H9 (cell line): ENCODE measurements at regions not wholly inside any gene's neighbourhood (a gene's known extent, or its start where the extent isn't known, plus 50 kb on each side); places are given as distances from the start of the nearest gene placed in this dataset.

Experiments
- DNase-seq: peaks from one replicate; pipeline ENCODE4 v3.0.0-alpha.2; 2017
- H2AFZ ChIP-seq: one replicate; pipeline ENCODE4 v1.6.1; 2013; ENCODE audit warnings: mild to moderate bottlenecking, low read length, control low read depth, moderate library complexity
- H2AK5ac ChIP-seq: 2 replicates; pipeline ENCODE4 v1.6.1; 2013; ENCODE audit warnings: low read length, control low read depth, mixed read lengths; ENCODE audit not compliant: insufficient read length
- H2BK120ac ChIP-seq: one replicate; pipeline ENCODE4 v1.6.1; 2013; ENCODE audit warnings: low read depth, mild to moderate bottlenecking, low read length, control low read depth, inconsistent platforms; ENCODE audit not compliant: poor library complexity, severe bottlenecking
- H2BK12ac ChIP-seq: 2 replicates; pipeline ENCODE4 v1.6.1; 2013; ENCODE audit warnings: low read length, control low read depth, mixed read lengths, low read depth; ENCODE audit not compliant: insufficient read length
- H2BK15ac ChIP-seq: 2 replicates; pipeline ENCODE4 v1.6.1; 2013; ENCODE audit warnings: low read depth, low read length, control low read depth
- H2BK20ac ChIP-seq: one replicate; pipeline ENCODE4 v1.6.1; 2013; ENCODE audit warnings: low read depth, mild to moderate bottlenecking, low read length, control low read depth, inconsistent platforms; ENCODE audit not compliant: poor library complexity, severe bottlenecking
- H2BK5ac ChIP-seq: 2 replicates; pipeline ENCODE4 v1.6.1; 2013; ENCODE audit warnings: low read length, control low read depth, mixed read lengths; ENCODE audit not compliant: insufficient read length
- H3K14ac ChIP-seq: 2 replicates; pipeline ENCODE4 v1.6.1; 2013; ENCODE audit warnings: low read length, control low read depth; ENCODE audit not compliant: insufficient read depth
- H3K18ac ChIP-seq: 2 replicates; pipeline ENCODE4 v1.6.1; 2013; ENCODE audit warnings: low read depth, mild to moderate bottlenecking, mixed read lengths, low read length, control low read depth; ENCODE audit not compliant: insufficient read length
- H3K23ac ChIP-seq: 2 replicates; pipeline ENCODE4 v1.6.1; 2013; ENCODE audit warnings: low read length, control low read depth, mixed read lengths, low read depth; ENCODE audit not compliant: insufficient read length
- H3K23me2 ChIP-seq: 2 replicates; pipeline ENCODE4 v1.6.1; 2013; ENCODE audit warnings: low read depth, mild to moderate bottlenecking, mixed read lengths, low read length, control low read depth; ENCODE audit not compliant: insufficient read length, poor library complexity, severe bottlenecking
- H3K27ac ChIP-seq: 2 replicates; pipeline ENCODE4 v1.5.1; 2013; ENCODE audit warnings: low read length, control low read depth, mixed read lengths, low read depth; ENCODE audit not compliant: insufficient read length
- H3K27me3 ChIP-seq: 2 replicates; pipeline ENCODE4 v1.6.1; 2013; ENCODE audit warnings: low read length, control low read depth, inconsistent platforms; ENCODE audit not compliant: insufficient read depth
- H3K4ac ChIP-seq: 2 replicates; pipeline ENCODE4 v1.6.1; 2013; ENCODE audit warnings: low read depth, mild to moderate bottlenecking, control low read depth, inconsistent platforms, low read length, moderate library complexity
- H3K4me1 ChIP-seq: 2 replicates; pipeline ENCODE4 v1.6.1; 2013; ENCODE audit warnings: low read length, control low read depth, inconsistent platforms; ENCODE audit not compliant: insufficient read depth
- H3K4me2 ChIP-seq: 2 replicates; pipeline ENCODE4 v1.6.1; 2013; ENCODE audit warnings: low read length, control low read depth, mixed read lengths; ENCODE audit not compliant: insufficient read length, insufficient read depth
- H3K56ac ChIP-seq: 2 replicates; pipeline ENCODE4 v1.6.1; 2013; ENCODE audit warnings: low read depth, mild to moderate bottlenecking, mixed read lengths, low read length, control low read depth; ENCODE audit not compliant: insufficient read length
- H3K79me1 ChIP-seq: 2 replicates; pipeline ENCODE4 v1.6.1; 2013; ENCODE audit warnings: low read depth, mild to moderate bottlenecking, moderate library complexity, low read length, control low read depth, inconsistent platforms; ENCODE audit not compliant: insufficient read depth, poor library complexity, severe bottlenecking
- H3K79me2 ChIP-seq: 2 replicates; pipeline ENCODE4 v1.6.1; 2013; ENCODE audit warnings: low read length, control low read depth, inconsistent platforms; ENCODE audit not compliant: insufficient read depth
- H3K9ac ChIP-seq: 2 replicates; pipeline ENCODE4 v1.6.1; 2013; ENCODE audit warnings: low read length, control low read depth, mixed read lengths; ENCODE audit not compliant: insufficient read length; ENCODE audit errors: extremely low read depth
- H3K9me3 ChIP-seq: one replicate; pipeline ENCODE4 v1.6.1; 2013; ENCODE audit warnings: low read depth, low read length, inconsistent platforms; ENCODE audit not compliant: control insufficient read depth
- H3T11ph ChIP-seq: one replicate; pipeline ENCODE4 v1.6.1; 2013; ENCODE audit warnings: mild to moderate bottlenecking, low read length, control low read depth, inconsistent platforms
- H4K20me1 ChIP-seq: one replicate; pipeline ENCODE4 v1.6.1; 2013; ENCODE audit not compliant: control insufficient read depth, insufficient read length, insufficient read depth
- H4K5ac ChIP-seq: 2 replicates; pipeline ENCODE4 v1.6.1; 2013; ENCODE audit warnings: low read depth, mild to moderate bottlenecking, mixed read lengths, low read length, control low read depth; ENCODE audit not compliant: insufficient read length
- H4K8ac ChIP-seq: replicated peaks from 2 replicates; pipeline ENCODE4 v1.6.1; 2013; ENCODE audit warnings: low read length, control low read depth, mixed read lengths, low read depth; ENCODE audit not compliant: insufficient read length
- H4K91ac ChIP-seq: 2 replicates; pipeline ENCODE4 v1.6.1; 2013; ENCODE audit warnings: low read depth, mild to moderate bottlenecking, moderate library complexity, mixed read lengths, low read length, control low read depth; ENCODE audit not compliant: insufficient read length
- H3K27ac Mint-ChIP-seq, 3 experiments: 2 replicates in 2 of 3; 3 replicates in 1 of 3; pipeline ENCODE4 v1.8.0; 2020 to 2021; ENCODE audit warnings: mixed read lengths in 3 of 3, mild to moderate bottlenecking in 1 of 3, moderate library complexity in 1 of 3
- H3K27me3 Mint-ChIP-seq: 2 replicates; pipeline ENCODE4 v1.8.0; 2021; ENCODE audit warnings: low read depth, mild to moderate bottlenecking, moderate library complexity, mixed read lengths
- H3K36me3 Mint-ChIP-seq, 3 experiments: 2 replicates in 2 of 3; 3 replicates in 1 of 3; pipeline ENCODE4 v1.8.0; 2020 to 2021; ENCODE audit warnings: low read depth in 3 of 3, mixed read lengths in 3 of 3; ENCODE audit not compliant: insufficient read depth in 1 of 3
- H3K4me1 Mint-ChIP-seq, 2 experiments: 2 replicates each; pipeline ENCODE4 v1.8.0; 2020; ENCODE audit warnings: mixed read lengths in 2 of 2
- H3K4me3 Mint-ChIP-seq, 2 experiments: 2 replicates in 1 of 2; 3 replicates in 1 of 2; pipeline ENCODE4 v1.8.0; 2020 to 2021; ENCODE audit warnings: mild to moderate bottlenecking in 2 of 2, mixed read lengths in 2 of 2, moderate library complexity in 1 of 2
- H3K9me3 Mint-ChIP-seq, 2 experiments: 2 replicates in 1 of 2; 3 replicates in 1 of 2; pipeline ENCODE4 v1.8.0; 2020; ENCODE audit warnings: mild to moderate bottlenecking in 2 of 2, mixed read lengths in 2 of 2, moderate library complexity in 1 of 2
- CTCF ChIP-seq: fragments of 200-600 bp; sonication (generic); conservative IDR thresholded peaks from 3 replicates; pipeline ENCODE4 v1.8.0; 2021; ENCODE audit warnings: antibody characterized with exemption, mild to moderate bottlenecking
- WGBS: extraction: QIAGEN DNeasy Blood & Tissue Kit; methylation state at CpG from one replicate; pipeline ENCODE4 v1.1.7; 2013; ENCODE audit warnings: missing lambda C conversion rate, low lambda C conversion rate, mixed read lengths; ENCODE audit not compliant: insufficient read length; ENCODE audit errors: extremely low coverage; 5-methylcytosine and 5-hydroxymethylcytosine counted together

DNA sequence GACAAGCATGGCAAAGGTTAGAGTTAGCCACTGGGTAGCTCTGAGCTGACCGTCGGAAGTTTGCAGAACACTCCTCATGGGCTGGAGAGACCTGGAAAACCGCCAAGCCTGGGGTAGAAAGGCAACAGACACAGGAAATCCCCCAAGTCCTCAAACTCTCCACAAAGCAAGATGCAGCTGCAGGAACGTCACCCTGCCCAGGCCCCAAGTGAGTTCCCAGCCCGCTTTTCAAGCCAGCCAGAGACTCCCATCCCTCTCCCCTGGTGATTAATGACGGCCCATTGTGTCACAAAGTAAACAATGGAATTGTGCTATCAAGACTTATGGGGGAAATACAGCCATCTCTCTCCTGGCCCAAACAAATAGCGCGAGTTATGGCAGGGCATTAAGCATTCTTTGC, 633.0 kb downstream of the TBC1D22A start:
- no CpG with 5 or more reads among the region's 8 CpGs for WGBS
- no peak overlapping the region for H3K9ac ChIP-seq
- H3K79me2 ChIP-seq: no peaks in the 10 kb centered on the region
- Mint-ChIP-seq H3K36me3 (peaks cover 5 to 23% (median 12%) of the 10 kb centered on the region in 3 experiments; a peak in 6 of 7 replicates), H3K9me3 (peaks cover 77 to 87% of the 10 kb centered on the region in 2 experiments), H3K27ac (no peak overlapping the region), H3K4me3 (no peak overlapping the region), H3K27me3 (peaks cover 3% of the 10 kb centered on the region), H3K4me1 (no peaks in the 10 kb centered on the region)
- no peaks in the 10 kb centered on the region for H3K4me1 ChIP-seq
- H3T11ph ChIP-seq: no peak overlapping the region
- no peak overlapping the region for H3K23ac ChIP-seq
- no peak overlapping the region for H2AK5ac ChIP-seq
- no peaks in the 10 kb centered on the region for H3K79me1 ChIP-seq
- no peak overlapping the region for H3K56ac ChIP-seq
- H2BK20ac ChIP-seq: no peak overlapping the region
- H2BK12ac ChIP-seq: no peak overlapping the region
- no peaks in the 10 kb centered on the region for H3K23me2 ChIP-seq
- no peak overlapping the region for H2BK5ac ChIP-seq
- H2AFZ ChIP-seq: no peak overlapping the region
- H3K14ac ChIP-seq: no peak overlapping the region
- no peak overlapping the region for H4K5ac ChIP-seq
- H4K20me1 ChIP-seq: no peaks in the 10 kb centered on the region
- no peak overlapping the region for H2BK15ac ChIP-seq
- no peak overlapping the region for H2BK120ac ChIP-seq
- H3K4ac ChIP-seq: no peak overlapping the region
- no peak overlapping the region for H3K18ac ChIP-seq
- H3K27ac ChIP-seq: no peak overlapping the region
- H4K8ac ChIP-seq: no peak overlapping the region
- no peak overlapping the region for H3K4me2 ChIP-seq
- H3K27me3 ChIP-seq: no peaks in the 10 kb centered on the region
- no peak for TF ChIP-seq CTCF
- no peak overlapping the region for H4K91ac ChIP-seq
- DNase-seq: no peak
- peaks cover 98% of the 10 kb centered on the region for H3K9me3 ChIP-seq
